ENCODE measurements at regions not wholly inside any gene's neighbourhood (a gene's known extent, or its start where the extent isn't known, plus 50 kb on each side); places are given as distances from the start of the nearest gene placed in this dataset.
"Not testable (repeated sequence)": the region's sequence is repeated elsewhere in the genome, so short reads cannot be mapped to it uniquely, and the experiment has no call there.

- DNase-seq (ENCODE audit: low read depth, low spot score): no peak
- TF ChIP-seq CTCF (IDR thresholded peaks at IDR 0.05; ENCODE audit: low read depth, low read length): no peak
- in situ Hi-C loops (cut with HindIII; ENCODE audit: low sequenced_read_pairs): no loop called here
- no peak overlapping the region for H3K4me3 ChIP-seq (ENCODE audit: low read depth, low read length)
Observed at GRCh38 chr2:209307161-209308001, 116.5 kb upstream of the MAP2 start.

GRCh38 chr2:209308415-209308814 lies 115.4 kb upstream of the MAP2 start:
- TF ChIP-seq CTCF (IDR thresholded peaks at IDR 0.05; ENCODE audit: low read depth, low read length): no peak
- no peak overlapping the region for H3K4me3 ChIP-seq (ENCODE audit: low read depth, low read length)
- in situ Hi-C loops (cut with HindIII; ENCODE audit: low sequenced_read_pairs): no loop called here
- no peak for DNase-seq (ENCODE audit: low read depth, low spot score)

- no peak for DNase-seq (ENCODE audit: low read depth, low spot score)
- TF ChIP-seq CTCF (IDR thresholded peaks at IDR 0.05; ENCODE audit: low read depth, low read length): no peak
- in situ Hi-C loops (cut with HindIII; ENCODE audit: low sequenced_read_pairs): no loop called here
- H3K4me3 ChIP-seq (ENCODE audit: low read depth, low read length): no peak overlapping the region
Observed at GRCh38 chr2:209311948-209312347, 111.9 kb upstream of the MAP2 start.

GRCh38 chr2:209312450-209312849 lies 111.4 kb upstream of the MAP2 start:
- in situ Hi-C loops (cut with HindIII; ENCODE audit: low sequenced_read_pairs); H3K4me3 ChIP-seq (ENCODE audit: low read depth, low read length): not testable (repeated sequence)

GRCh38 chr2:209314653-209315052 lies 109.2 kb upstream of the MAP2 start:
- TF ChIP-seq CTCF (IDR thresholded peaks at IDR 0.05; ENCODE audit: low read depth, low read length): no peak
- peak; percentile 35 for DNase-seq (ENCODE audit: low read depth, low spot score)
- no peak overlapping the region for H3K4me3 ChIP-seq (ENCODE audit: low read depth, low read length)
- in situ Hi-C loops (cut with HindIII; ENCODE audit: low sequenced_read_pairs): no loop called here

More at GRCh38 chr2:209312450-209312849, 111.4 kb upstream of the MAP2 start:
- not testable (repeated sequence) for DNase-seq (ENCODE audit: low read depth, low spot score)

- no peak for TF ChIP-seq CTCF (IDR thresholded peaks at IDR 0.05; ENCODE audit: low read depth, low read length)
- in situ Hi-C loops (cut with HindIII; ENCODE audit: low sequenced_read_pairs): no loop called here
- no peak overlapping the region for H3K4me3 ChIP-seq (ENCODE audit: low read depth, low read length)
- DNase-seq (ENCODE audit: low read depth, low spot score): no peak
Observed at GRCh38 chr2:209316141-209316540, 107.7 kb upstream of the MAP2 start.

GRCh38 chr2:209321076-209321475 lies 102.8 kb upstream of the MAP2 start:
- DNase-seq (ENCODE audit: low read depth, low spot score): peak; percentile 46
- no peak overlapping the region for H3K4me3 ChIP-seq (ENCODE audit: low read depth, low read length)
- no peak for TF ChIP-seq CTCF (IDR thresholded peaks at IDR 0.05; ENCODE audit: low read depth, low read length)
- in situ Hi-C loops (cut with HindIII; ENCODE audit: low sequenced_read_pairs): no loop called here

Data from astrocyte of the spinal cord (primary cell).